ENCODE measurements at regions not wholly inside any gene's neighbourhood (a gene's known extent, or its start where the extent isn't known, plus 50 kb on each side); places are given as distances from the start of the nearest gene placed in this dataset.

DNA sequence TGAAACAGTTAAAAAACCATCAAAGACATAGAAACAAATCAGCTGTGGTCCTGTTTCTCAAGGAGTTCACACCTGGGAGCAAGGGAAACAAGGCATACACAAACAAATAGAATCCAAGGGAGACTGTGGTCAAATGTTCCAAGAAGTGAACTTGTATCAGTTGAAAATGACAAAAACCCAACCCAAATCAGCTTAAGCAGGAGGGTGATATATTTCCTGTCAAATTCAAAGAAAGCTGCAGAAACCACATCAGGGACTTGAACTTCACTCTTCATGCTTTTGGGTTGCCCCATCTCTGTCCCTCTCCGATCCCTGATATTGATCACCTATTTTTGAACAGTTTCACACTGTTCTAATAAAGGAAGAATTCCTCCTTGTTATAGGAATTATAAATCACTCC lies 148.6 kb upstream of the FMR1 start:
- no peaks in the 10 kb centered on the region for H3K36me3 Mint-ChIP-seq
- no peaks in the 10 kb centered on the region for H3K9me3 Mint-ChIP-seq
- no peak overlapping the region for H3K4me3 ChIP-seq (ENCODE audit: low read length)
- H3K4me1 ChIP-seq (ENCODE audit: insufficient read depth, low read length): no peaks in the 10 kb centered on the region
- no peaks in the 10 kb centered on the region for H3K9me3 ChIP-seq (ENCODE audit: low read length)
- no peaks in the 10 kb centered on the region for H3K27me3 Mint-ChIP-seq
- H3K4me3 Mint-ChIP-seq: peak overlapping the region in 1 of 7 donors; percentile 24
- DNase-seq: no peak
- no peaks in the 10 kb centered on the region for H3K36me3 ChIP-seq (ENCODE audit: insufficient read depth, low read length)
- H3K27ac ChIP-seq (ENCODE audit: low read depth, low read length): no peak overlapping the region
- H3K27me3 ChIP-seq (ENCODE audit: insufficient read depth, low read length, poor library complexity, severe bottlenecking): no peaks in the 10 kb centered on the region
- H3K4me1 Mint-ChIP-seq: peaks cover 0 to 6% (median 2%) of the 10 kb centered on the region in 3 donors
- POLR2A ChIA-PET: no interaction called here
- H3K27ac Mint-ChIP-seq: no peak overlapping the region
- CTCF ChIA-PET: no interaction called here

DNA sequence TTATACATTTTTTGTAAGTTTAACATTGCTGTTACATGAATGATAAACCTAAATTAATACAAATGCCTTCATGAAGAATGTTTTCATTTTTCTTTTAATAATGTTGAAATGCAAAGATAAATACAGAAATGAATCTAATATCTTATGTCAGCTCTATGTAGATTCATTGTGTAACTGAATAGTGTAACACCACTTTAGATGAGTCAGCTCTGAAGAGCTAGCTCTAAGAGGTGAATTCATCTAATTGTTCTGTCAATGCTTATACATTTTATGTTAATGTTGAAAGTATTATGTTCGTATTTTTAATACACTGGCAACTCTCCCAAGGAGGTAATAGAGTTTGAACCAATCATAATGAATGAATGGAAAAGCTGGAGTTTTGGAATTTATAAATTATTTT lies 146.9 kb upstream of the FMR1 start:
- H3K27ac ChIP-seq (ENCODE audit: low read depth, low read length): no peak overlapping the region
- ChIA-PET CTCF (no interaction called here), POLR2A (no interaction called here)

GRCh38 chrX:147770858-147771257 lies 140.9 kb upstream of the FMR1 start:
- Mint-ChIP-seq H3K9me3 (no peaks in the 10 kb centered on the region), H3K27ac (no peak overlapping the region), H3K4me1 (no peaks in the 10 kb centered on the region), H3K4me3 (no peak overlapping the region), H3K36me3 (no peaks in the 10 kb centered on the region), H3K27me3 (peaks cover 0 to 2% of the 10 kb centered on the region in 2 donors)
- no peak overlapping the region for H3K27ac ChIP-seq (ENCODE audit: low read depth, low read length)
- no peaks in the 10 kb centered on the region for H3K36me3 ChIP-seq (ENCODE audit: insufficient read depth, low read length)
- no peaks in the 10 kb centered on the region for H3K27me3 ChIP-seq (ENCODE audit: insufficient read depth, low read length, poor library complexity, severe bottlenecking)
- ChIA-PET POLR2A (no interaction called here), CTCF (no interaction called here)
- H3K9me3 ChIP-seq (ENCODE audit: low read length): no peaks in the 10 kb centered on the region
- no peak for DNase-seq
- no peak overlapping the region for H3K4me3 ChIP-seq (ENCODE audit: low read length)
- H3K4me1 ChIP-seq (ENCODE audit: insufficient read depth, low read length): no peaks in the 10 kb centered on the region

More for the DNA sequence above, 146.9 kb upstream of the FMR1 start:
- Mint-ChIP-seq H3K4me3 (no peak overlapping the region), H3K9me3 (no peaks in the 10 kb centered on the region), H3K27ac (no peak overlapping the region), H3K4me1 (peaks cover 0 to 6% (median 2%) of the 10 kb centered on the region in 3 donors), H3K36me3 (no peaks in the 10 kb centered on the region), H3K27me3 (no peaks in the 10 kb centered on the region)
- no peaks in the 10 kb centered on the region for H3K36me3 ChIP-seq (ENCODE audit: insufficient read depth, low read length)
- no peaks in the 10 kb centered on the region for H3K9me3 ChIP-seq (ENCODE audit: low read length)
- no peaks in the 10 kb centered on the region for H3K27me3 ChIP-seq (ENCODE audit: insufficient read depth, low read length, poor library complexity, severe bottlenecking)
- no peak for DNase-seq
- H3K4me3 ChIP-seq (ENCODE audit: low read length): no peak overlapping the region
- no peaks in the 10 kb centered on the region for H3K4me1 ChIP-seq (ENCODE audit: insufficient read depth, low read length)

DNA sequence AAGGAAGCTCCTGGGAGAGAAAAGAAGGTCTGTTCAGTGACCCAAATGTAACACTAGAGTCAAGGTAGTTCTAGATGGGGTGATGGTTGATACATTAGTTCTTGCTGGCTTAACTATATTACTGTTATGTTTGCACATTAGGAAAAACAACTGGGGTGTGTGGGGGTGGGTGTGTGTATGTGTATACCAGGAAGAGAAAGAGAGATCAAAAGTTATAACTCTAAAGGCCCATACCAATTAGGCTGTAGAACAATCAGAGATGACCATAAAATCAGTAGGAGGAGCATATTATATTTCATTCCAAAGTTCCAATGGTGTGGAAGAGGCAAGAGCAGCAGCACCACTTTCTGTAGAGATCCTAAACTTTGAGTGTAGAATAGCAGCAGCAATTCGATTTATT lies 134.7 kb upstream of the FMR1 start:
- Mint-ChIP-seq H3K27ac (no peak overlapping the region), H3K27me3 (peaks cover 3 to 4% of the 10 kb centered on the region in 2 donors), H3K36me3 (no peaks in the 10 kb centered on the region), H3K9me3 (no peaks in the 10 kb centered on the region), H3K4me3 (no peak overlapping the region), H3K4me1 (no peaks in the 10 kb centered on the region)
- Histone ChIP-seq H3K4me1 (ENCODE audit: insufficient read depth, low read length) (no peaks in the 10 kb centered on the region), H3K27me3 (ENCODE audit: insufficient read depth, low read length, poor library complexity, severe bottlenecking) (no peaks in the 10 kb centered on the region), H3K9me3 (ENCODE audit: low read length) (no peaks in the 10 kb centered on the region), H3K27ac (ENCODE audit: low read depth, low read length) (no peak overlapping the region), H3K4me3 (ENCODE audit: low read length) (no peak overlapping the region), H3K36me3 (ENCODE audit: insufficient read depth, low read length) (no peaks in the 10 kb centered on the region)
- no peak for DNase-seq
- ChIA-PET POLR2A (no interaction called here), CTCF (no interaction called here)

- no peaks in the 10 kb centered on the region for H3K4me1 ChIP-seq (ENCODE audit: insufficient read depth, low read length)
- H3K27me3 Mint-ChIP-seq: peaks cover 3 to 4% of the 10 kb centered on the region in 2 donors
- DNase-seq: no peak
- ChIA-PET POLR2A (no interaction called here), CTCF (no interaction called here)
- no peaks in the 10 kb centered on the region for H3K4me1 Mint-ChIP-seq
- H3K27ac Mint-ChIP-seq: no peak overlapping the region
- no peaks in the 10 kb centered on the region for H3K9me3 ChIP-seq (ENCODE audit: low read length)
- H3K4me3 ChIP-seq (ENCODE audit: low read length): no peak overlapping the region
- H3K4me3 Mint-ChIP-seq: no peak overlapping the region
- H3K27ac ChIP-seq (ENCODE audit: low read depth, low read length): no peak overlapping the region
- H3K36me3 Mint-ChIP-seq: no peaks in the 10 kb centered on the region
- no peaks in the 10 kb centered on the region for H3K36me3 ChIP-seq (ENCODE audit: insufficient read depth, low read length)
- H3K9me3 Mint-ChIP-seq: no peaks in the 10 kb centered on the region
- no peaks in the 10 kb centered on the region for H3K27me3 ChIP-seq (ENCODE audit: insufficient read depth, low read length, poor library complexity, severe bottlenecking)
Measured at GRCh38 chrX:147779173-147779572, 132.5 kb upstream of the FMR1 start.

- Histone ChIP-seq H3K27ac (ENCODE audit: low read depth, low read length) (no peak overlapping the region), H3K36me3 (ENCODE audit: insufficient read depth, low read length) (no peaks in the 10 kb centered on the region), H3K9me3 (ENCODE audit: low read length) (no peaks in the 10 kb centered on the region), H3K4me1 (ENCODE audit: insufficient read depth, low read length) (no peaks in the 10 kb centered on the region), H3K27me3 (ENCODE audit: insufficient read depth, low read length, poor library complexity, severe bottlenecking) (no peaks in the 10 kb centered on the region), H3K4me3 (ENCODE audit: low read length) (no peak overlapping the region)
- no peak for DNase-seq
- Mint-ChIP-seq H3K27ac (no peak overlapping the region), H3K4me1 (no peaks in the 10 kb centered on the region), H3K27me3 (peaks cover 3% of the 10 kb centered on the region in 2 donors), H3K9me3 (no peaks in the 10 kb centered on the region), H3K4me3 (no peak overlapping the region), H3K36me3 (no peaks in the 10 kb centered on the region)
- ChIA-PET CTCF (no interaction called here), POLR2A (no interaction called here)
Measured at GRCh38 chrX:147781844-147782243, 129.9 kb upstream of the FMR1 start.

- Mint-ChIP-seq H3K4me1 (no peaks in the 10 kb centered on the region), H3K27me3 (peaks cover 0 to 2% of the 10 kb centered on the region in 2 donors), H3K4me3 (no peak overlapping the region), H3K9me3 (peaks cover 0 to 1% (median 0%) of the 10 kb centered on the region in 5 donors), H3K36me3 (no peaks in the 10 kb centered on the region), H3K27ac (no peak overlapping the region)
- Histone ChIP-seq H3K27ac (ENCODE audit: low read depth, low read length) (no peak overlapping the region), H3K27me3 (ENCODE audit: insufficient read depth, low read length, poor library complexity, severe bottlenecking) (no peaks in the 10 kb centered on the region), H3K4me3 (ENCODE audit: low read length) (no peak overlapping the region), H3K36me3 (ENCODE audit: insufficient read depth, low read length) (no peaks in the 10 kb centered on the region), H3K9me3 (ENCODE audit: low read length) (no peaks in the 10 kb centered on the region), H3K4me1 (ENCODE audit: insufficient read depth, low read length) (no peaks in the 10 kb centered on the region)
- no peak for DNase-seq
- POLR2A ChIA-PET: no interaction called here
- CTCF ChIA-PET: no interaction called here
Measured at GRCh38 chrX:147788641-147789350, 122.9 kb upstream of the FMR1 start.

- no peaks in the 10 kb centered on the region for H3K4me1 Mint-ChIP-seq
- H3K9me3 ChIP-seq (ENCODE audit: low read length): no peaks in the 10 kb centered on the region
- no peaks in the 10 kb centered on the region for H3K36me3 ChIP-seq (ENCODE audit: insufficient read depth, low read length)
- no peak overlapping the region for H3K27ac Mint-ChIP-seq
- H3K4me3 Mint-ChIP-seq: no peak overlapping the region
- POLR2A ChIA-PET: no interaction called here
- H3K36me3 Mint-ChIP-seq: no peaks in the 10 kb centered on the region
- no peak overlapping the region for H3K4me3 ChIP-seq (ENCODE audit: low read length)
- no peak for DNase-seq
- CTCF ChIA-PET: no interaction called here
- H3K27ac ChIP-seq (ENCODE audit: low read depth, low read length): no peak overlapping the region
- H3K9me3 Mint-ChIP-seq: peaks cover 0 to 5% (median 3%) of the 10 kb centered on the region in 5 donors
- H3K4me1 ChIP-seq (ENCODE audit: insufficient read depth, low read length): no peaks in the 10 kb centered on the region
- peaks cover 0 to 5% of the 10 kb centered on the region in 2 donors for H3K27me3 Mint-ChIP-seq
- H3K27me3 ChIP-seq (ENCODE audit: insufficient read depth, low read length, poor library complexity, severe bottlenecking): no peaks in the 10 kb centered on the region
Measured at GRCh38 chrX:147800663-147801062, 111.1 kb upstream of the FMR1 start.

DNA sequence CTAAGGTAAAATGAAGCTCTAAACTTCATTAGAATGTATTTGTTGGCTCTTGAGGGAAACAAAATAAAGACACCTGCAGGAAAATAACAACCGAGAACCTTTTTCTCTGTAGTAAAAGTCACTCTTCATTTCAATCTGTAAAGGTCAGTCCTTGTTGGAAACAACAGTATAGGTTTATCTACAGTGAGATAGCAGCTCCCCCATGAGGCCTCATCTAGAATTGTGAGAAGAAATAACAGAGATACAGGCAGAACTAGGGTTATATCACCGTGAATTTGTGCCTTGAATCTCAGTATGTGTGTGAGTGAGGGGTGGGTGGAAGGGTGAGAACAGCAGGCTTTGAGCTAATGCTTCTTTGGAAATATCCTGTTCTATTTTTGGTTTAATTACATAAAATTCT lies 107.8 kb upstream of the FMR1 start:
- peak overlapping the region in 1 of 8 donors; percentile 11 for H3K27ac Mint-ChIP-seq
- no peaks in the 10 kb centered on the region for H3K4me1 Mint-ChIP-seq
- H3K27me3 ChIP-seq (ENCODE audit: insufficient read depth, low read length, poor library complexity, severe bottlenecking): no peaks in the 10 kb centered on the region
- no peak overlapping the region for H3K4me3 Mint-ChIP-seq
- no peaks in the 10 kb centered on the region for H3K4me1 ChIP-seq (ENCODE audit: insufficient read depth, low read length)
- no peaks in the 10 kb centered on the region for H3K36me3 ChIP-seq (ENCODE audit: insufficient read depth, low read length)
- POLR2A ChIA-PET: no interaction called here
- peaks cover 0 to 12% of the 10 kb centered on the region in 2 donors for H3K27me3 Mint-ChIP-seq
- H3K9me3 Mint-ChIP-seq: no peaks in the 10 kb centered on the region
- no peaks in the 10 kb centered on the region for H3K36me3 Mint-ChIP-seq
- no peak for DNase-seq
- CTCF ChIA-PET: no interaction called here
- H3K9me3 ChIP-seq (ENCODE audit: low read length): no peaks in the 10 kb centered on the region
- H3K27ac ChIP-seq (ENCODE audit: low read depth, low read length): no peak overlapping the region
- H3K4me3 ChIP-seq (ENCODE audit: low read length): no peak overlapping the region

Measured in CD8-positive, alpha-beta memory T cell (primary cell).